ENCODE measurements at regions not wholly inside any gene's neighbourhood (a gene's known extent, or its start where the extent isn't known, plus 50 kb on each side); places are given as distances from the start of the nearest gene placed in this dataset.
A peak's percentile ranks its signal among the peaks of the same experiment; 100 is the strongest.

- 79% methylated on average over 3 of the region's 3 CpGs for WGBS (ENCODE audit: low lambda C conversion rate)
- Histone ChIP-seq H3K4me2 (no peak overlapping the region), H3K9me2 (no peaks in the 10 kb centered on the region), H3F3A (replicated peaks; ENCODE audit: insufficient read depth) (no peaks in the 10 kb centered on the region), H3K9ac (no peak overlapping the region), H3K9me3 (no peaks in the 10 kb centered on the region), H3K4me3 (ENCODE audit: low read depth in 2 of 2, low read length in 1 of 2) (no peak overlapping the region), H3K27me3 (ENCODE audit: insufficient read depth) (no peaks in the 10 kb centered on the region), H3K27ac (ENCODE audit: low read depth in 2 of 2, low read length in 1 of 2) (no peak overlapping the region), H3K79me2 (ENCODE audit: insufficient read depth) (no peaks in the 10 kb centered on the region), H3K36me3 (replicated peaks in 1 of 2; ENCODE audit: control insufficient read depth in 1 of 2, insufficient read depth in 2 of 2, low read length in 1 of 2) (no peaks in the 10 kb centered on the region), H2AFZ (ENCODE audit: low read depth) (peak overlapping the region; percentile 56), H4K20me1 (ENCODE audit: insufficient read depth) (no peaks in the 10 kb centered on the region), H3K4me1 (ENCODE audit: control insufficient read depth in 1 of 2, insufficient read depth in 2 of 2, low read depth in 1 of 2, low read length in 1 of 2) (peaks cover 0 to 6% of the 10 kb centered on the region in 2 experiments; a peak in 2 of 4 replicates)
- TF ChIP-seq REST (IDR thresholded peaks at IDR 0.05; ENCODE audit: low read depth, low read length) (no peak), GATA2 (CRISPR knock-in tag; IDR thresholded peaks at IDR 0.05) (no peak), TAF1 (IDR thresholded peaks at IDR 0.05; ENCODE audit: borderline replicate concordance, low read depth, low read length) (no peak), MEF2A (IDR thresholded peaks at IDR 0.05; ENCODE audit: borderline replicate concordance, low read depth) (no peak), FOXJ3 (CRISPR knock-in tag; IDR thresholded peaks at IDR 0.05) (no peak), CHD2 (IDR thresholded peaks at IDR 0.05; ENCODE audit: low read length, partially characterized antibody) (no peak), RFX5 (IDR thresholded peaks at IDR 0.05; ENCODE audit: low read length) (no peak), YY1 (IDR thresholded peaks at IDR 0.05; ENCODE audit: low read depth) (no peak), FOXM1 (IDR thresholded peaks at IDR 0.05; ENCODE audit: low read depth) (no peak), SMC3 (IDR thresholded peaks at IDR 0.05; ENCODE audit: low read depth, low read length) (no peak), NFIC (IDR thresholded peaks at IDR 0.05; ENCODE audit: borderline replicate concordance) (no peak), TCF12 (IDR thresholded peaks at IDR 0.05) (no peak), JUND (IDR thresholded peaks at IDR 0.05) (no peak)
- TF ChIP-seq, protein P1, sequence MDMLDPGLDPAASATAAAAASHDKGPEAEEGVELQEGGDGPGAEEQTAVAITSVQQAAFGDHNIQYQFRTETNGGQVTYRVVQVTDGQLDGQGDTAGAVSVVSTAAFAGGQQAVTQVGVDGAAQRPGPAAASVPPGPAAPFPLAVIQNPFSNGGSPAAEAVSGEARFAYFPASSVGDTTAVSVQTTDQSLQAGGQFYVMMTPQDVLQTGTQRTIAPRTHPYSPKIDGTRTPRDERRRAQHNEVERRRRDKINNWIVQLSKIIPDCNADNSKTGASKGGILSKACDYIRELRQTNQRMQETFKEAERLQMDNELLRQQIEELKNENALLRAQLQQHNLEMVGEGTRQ (IDR thresholded peaks at IDR 0.05; ENCODE audit: borderline replicate concordance, low read depth, low read length) = no peak
- TF ChIP-seq, protein P2, sequence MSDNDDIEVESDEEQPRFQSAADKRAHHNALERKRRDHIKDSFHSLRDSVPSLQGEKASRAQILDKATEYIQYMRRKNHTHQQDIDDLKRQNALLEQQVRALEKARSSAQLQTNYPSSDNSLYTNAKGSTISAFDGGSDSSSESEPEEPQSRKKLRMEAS (IDR thresholded peaks at IDR 0.05; ENCODE audit: low read depth) = no peak
- TF ChIP-seq, protein P3, sequence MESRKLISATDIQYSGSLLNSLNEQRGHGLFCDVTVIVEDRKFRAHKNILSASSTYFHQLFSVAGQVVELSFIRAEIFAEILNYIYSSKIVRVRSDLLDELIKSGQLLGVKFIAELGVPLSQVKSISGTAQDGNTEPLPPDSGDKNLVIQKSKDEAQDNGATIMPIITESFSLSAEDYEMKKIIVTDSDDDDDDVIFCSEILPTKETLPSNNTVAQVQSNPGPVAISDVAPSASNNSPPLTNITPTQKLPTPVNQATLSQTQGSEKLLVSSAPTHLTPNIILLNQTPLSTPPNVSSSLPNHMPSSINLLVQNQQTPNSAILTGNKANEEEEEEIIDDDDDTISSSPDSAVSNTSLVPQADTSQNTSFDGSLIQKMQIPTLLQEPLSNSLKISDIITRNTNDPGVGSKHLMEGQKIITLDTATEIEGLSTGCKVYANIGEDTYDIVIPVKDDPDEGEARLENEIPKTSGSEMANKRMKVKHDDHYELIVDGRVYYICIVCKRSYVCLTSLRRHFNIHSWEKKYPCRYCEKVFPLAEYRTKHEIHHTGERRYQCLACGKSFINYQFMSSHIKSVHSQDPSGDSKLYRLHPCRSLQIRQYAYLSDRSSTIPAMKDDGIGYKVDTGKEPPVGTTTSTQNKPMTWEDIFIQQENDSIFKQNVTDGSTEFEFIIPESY (IDR thresholded peaks at IDR 0.05; ENCODE audit: borderline replicate concordance, low read depth) = no peak
- ChIA-PET POLR2A (no interaction called here), CTCF (no interaction called here)
- no peak for DNase-seq
These were observed 122.2 kb upstream of the MARCKS start for GRCh38 chr6:113734982-113735381.

All from SK-N-SH (cell line).